Mesothelial cell of epicardium (in vitro differentiated cells): ENCODE measurements at regions not wholly inside any gene's neighbourhood (a gene's known extent, or its start where the extent isn't known, plus 50 kb on each side); places are given as distances from the start of the nearest gene placed in this dataset.
A peak's percentile ranks its signal among the peaks of the same experiment; 100 is the strongest.

Source experiments
- DNase-seq, 2 experiments: peaks; one replicate each; pipeline ENCODE4 v3.0.0; 2021; ENCODE audit warnings: low spot score in 2 of 2; ENCODE audit not compliant: unreplicated experiment in 2 of 2
- H3K27ac Mint-ChIP-seq: 2 replicates; pipeline ENCODE4 v1.8.0; 2021; ENCODE audit warnings: mixed read lengths
- H3K27me3 Mint-ChIP-seq: 2 replicates; pipeline ENCODE4 v1.8.0; 2021; ENCODE audit warnings: low read depth, mixed read lengths
- H3K36me3 Mint-ChIP-seq: 2 replicates; pipeline ENCODE4 v1.8.0; 2021; ENCODE audit warnings: mixed read lengths
- H3K4me1 Mint-ChIP-seq: 2 replicates; pipeline ENCODE4 v1.8.0; 2021; ENCODE audit warnings: mixed read lengths
- H3K4me3 Mint-ChIP-seq: 2 replicates; pipeline ENCODE4 v1.8.0; 2021; ENCODE audit warnings: mild to moderate bottlenecking, moderate library complexity, mixed read lengths
- H3K9me3 Mint-ChIP-seq: 2 replicates; pipeline ENCODE4 v1.8.0; 2021; ENCODE audit warnings: mixed read lengths
- TF ChIP-seq, protein P1 (sequence below): fragments of 200-600 bp; sonication (generic); IDR thresholded peaks from one replicate; pipeline ENCODE4 v1.5.0; 2021; ENCODE audit warnings: antibody characterized with exemption; ENCODE audit not compliant: unreplicated experiment

DNA sequence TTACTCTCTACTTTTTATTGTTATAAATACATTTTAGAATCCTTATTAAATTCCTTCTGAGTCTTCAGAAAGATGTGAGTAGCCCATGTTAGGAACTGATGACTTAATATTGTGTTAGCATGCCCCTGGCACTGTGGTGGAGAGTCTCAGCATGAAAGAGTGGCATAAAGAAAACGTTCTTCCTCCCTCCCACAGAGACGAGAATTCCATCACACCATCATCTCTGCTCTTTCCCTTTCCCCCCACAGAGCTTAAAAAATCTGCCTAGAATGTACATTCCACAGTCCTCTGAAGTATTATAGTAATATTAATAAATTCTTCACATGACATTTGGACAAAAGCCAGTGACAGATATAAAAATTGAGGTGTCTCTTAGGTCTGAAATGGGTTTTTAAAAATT lies 117.8 kb upstream of the DKK2 start:
- DNase-seq, result no peak
- TF ChIP-seq, protein P1, sequence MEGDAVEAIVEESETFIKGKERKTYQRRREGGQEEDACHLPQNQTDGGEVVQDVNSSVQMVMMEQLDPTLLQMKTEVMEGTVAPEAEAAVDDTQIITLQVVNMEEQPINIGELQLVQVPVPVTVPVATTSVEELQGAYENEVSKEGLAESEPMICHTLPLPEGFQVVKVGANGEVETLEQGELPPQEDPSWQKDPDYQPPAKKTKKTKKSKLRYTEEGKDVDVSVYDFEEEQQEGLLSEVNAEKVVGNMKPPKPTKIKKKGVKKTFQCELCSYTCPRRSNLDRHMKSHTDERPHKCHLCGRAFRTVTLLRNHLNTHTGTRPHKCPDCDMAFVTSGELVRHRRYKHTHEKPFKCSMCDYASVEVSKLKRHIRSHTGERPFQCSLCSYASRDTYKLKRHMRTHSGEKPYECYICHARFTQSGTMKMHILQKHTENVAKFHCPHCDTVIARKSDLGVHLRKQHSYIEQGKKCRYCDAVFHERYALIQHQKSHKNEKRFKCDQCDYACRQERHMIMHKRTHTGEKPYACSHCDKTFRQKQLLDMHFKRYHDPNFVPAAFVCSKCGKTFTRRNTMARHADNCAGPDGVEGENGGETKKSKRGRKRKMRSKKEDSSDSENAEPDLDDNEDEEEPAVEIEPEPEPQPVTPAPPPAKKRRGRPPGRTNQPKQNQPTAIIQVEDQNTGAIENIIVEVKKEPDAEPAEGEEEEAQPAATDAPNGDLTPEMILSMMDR, result no peak
- H3K4me1 Mint-ChIP-seq, result peaks cover 26% of the 10 kb centered on the region
- no peaks in the 10 kb centered on the region for H3K36me3 Mint-ChIP-seq
- no peaks in the 10 kb centered on the region for H3K27me3 Mint-ChIP-seq
- no peak overlapping the region for H3K4me3 Mint-ChIP-seq
- peaks cover 6% of the 10 kb centered on the region for H3K9me3 Mint-ChIP-seq
- H3K27ac Mint-ChIP-seq, result peak overlapping the region; percentile 47

DNA sequence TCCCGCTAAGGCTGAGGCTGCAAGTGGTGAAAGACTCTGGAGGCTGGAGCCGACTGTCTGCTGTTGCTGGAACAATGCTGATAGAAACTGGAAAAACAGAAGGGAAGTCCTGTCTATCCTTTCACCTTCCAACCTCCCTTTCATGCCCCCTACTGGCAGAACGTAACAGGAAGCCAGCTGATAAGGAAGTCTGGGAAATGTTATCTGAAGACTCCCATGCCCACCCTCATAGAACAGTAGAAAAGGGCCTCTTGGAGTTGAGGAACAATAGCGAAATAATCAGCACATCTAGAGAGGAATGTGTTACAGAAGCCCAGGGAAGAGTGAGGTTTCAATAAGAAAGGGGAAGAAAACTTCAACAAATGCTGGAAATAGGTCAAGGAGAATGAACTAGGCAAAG lies 117.1 kb upstream of the DKK2 start:
- Mint-ChIP-seq H3K27ac (peak overlapping the region; percentile 9), H3K4me3 (no peak overlapping the region), H3K36me3 (no peaks in the 10 kb centered on the region), H3K4me1 (peaks cover 26% of the 10 kb centered on the region), H3K27me3 (no peaks in the 10 kb centered on the region), H3K9me3 (peaks cover 6% of the 10 kb centered on the region)
- DNase-seq, result no peak
- TF ChIP-seq, protein P1, result no peak

DNA sequence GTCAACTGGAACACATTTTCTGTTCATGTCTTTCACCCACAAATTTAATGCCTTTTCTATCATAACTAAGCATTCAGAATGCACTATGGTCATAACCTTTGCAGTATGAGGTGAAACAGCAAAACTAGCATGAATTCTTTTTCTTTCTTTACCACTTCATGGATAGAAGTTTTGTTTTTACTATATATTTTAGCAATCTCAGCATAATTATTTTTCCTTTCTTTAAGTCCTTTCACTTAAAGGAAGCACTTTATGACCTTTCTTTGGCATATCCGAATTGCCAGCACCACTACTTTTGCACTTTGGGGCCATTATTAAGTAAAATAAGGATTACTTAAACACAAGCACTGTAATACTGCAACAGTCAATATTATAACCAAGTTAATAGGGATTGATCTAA lies 115.1 kb upstream of the DKK2 start:
- peaks cover 6% of the 10 kb centered on the region for H3K9me3 Mint-ChIP-seq
- no peak overlapping the region for H3K27ac Mint-ChIP-seq

DNA sequence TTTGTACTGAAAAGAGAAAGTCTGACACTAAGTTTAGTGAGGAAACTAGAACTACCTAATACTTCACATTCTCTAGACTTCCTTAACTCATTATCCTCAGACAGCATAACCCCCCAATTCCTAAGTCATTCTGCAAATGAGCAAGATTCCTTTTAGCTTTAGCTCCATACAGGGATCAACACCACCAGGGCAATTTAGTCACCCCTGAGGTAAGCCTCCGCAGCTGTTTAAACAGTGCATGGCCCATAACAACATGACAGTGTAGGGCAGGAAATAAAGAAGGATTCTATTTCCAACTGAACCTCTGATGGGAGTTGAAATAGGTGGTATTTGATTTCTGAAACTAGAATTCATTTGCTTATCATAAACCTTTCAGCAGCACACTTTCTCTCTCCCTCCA lies 112.8 kb upstream of the DKK2 start:
- no peak for DNase-seq
- peaks cover 17% of the 10 kb centered on the region for H3K4me1 Mint-ChIP-seq
- H3K4me3 Mint-ChIP-seq, result no peak overlapping the region
- H3K27me3 Mint-ChIP-seq, result no peaks in the 10 kb centered on the region
- H3K9me3 Mint-ChIP-seq, result peaks cover 10% of the 10 kb centered on the region
- H3K27ac Mint-ChIP-seq, result no peak overlapping the region
- TF ChIP-seq, protein P1, result no peak
- no peaks in the 10 kb centered on the region for H3K36me3 Mint-ChIP-seq

More for the DNA sequence above, 115.1 kb upstream of the DKK2 start:
- no peak overlapping the region for H3K4me3 Mint-ChIP-seq
- peaks cover 28% of the 10 kb centered on the region for H3K4me1 Mint-ChIP-seq
- no peaks in the 10 kb centered on the region for H3K36me3 Mint-ChIP-seq
- TF ChIP-seq, protein P1, result no peak
- H3K27me3 Mint-ChIP-seq, result no peaks in the 10 kb centered on the region
- DNase-seq, result no peak

DNA sequence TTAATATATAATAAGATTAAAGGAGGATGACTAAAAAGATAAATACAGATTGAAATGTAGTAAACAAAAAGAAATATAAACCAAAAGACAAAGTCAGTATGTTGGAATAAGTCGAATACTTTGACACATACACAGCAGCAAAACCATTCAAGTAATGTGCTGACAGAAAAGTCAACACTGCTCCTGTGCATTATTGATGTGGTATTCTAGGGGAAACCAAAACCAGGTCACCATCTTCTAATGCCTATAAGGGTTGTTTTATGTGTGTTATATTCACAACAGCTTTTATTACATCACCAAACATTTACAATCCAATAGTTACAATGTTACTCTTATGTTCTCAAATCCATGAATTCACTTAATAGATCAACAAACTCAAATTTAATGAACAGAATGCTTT lies 111.8 kb upstream of the DKK2 start:
- Mint-ChIP-seq H3K27me3 (no peaks in the 10 kb centered on the region), H3K4me3 (no peak overlapping the region), H3K27ac (no peak overlapping the region), H3K36me3 (no peaks in the 10 kb centered on the region), H3K4me1 (peaks cover 10% of the 10 kb centered on the region), H3K9me3 (peaks cover 10% of the 10 kb centered on the region)
- DNase-seq, result no peak
- TF ChIP-seq, protein P1, result no peak

DNA sequence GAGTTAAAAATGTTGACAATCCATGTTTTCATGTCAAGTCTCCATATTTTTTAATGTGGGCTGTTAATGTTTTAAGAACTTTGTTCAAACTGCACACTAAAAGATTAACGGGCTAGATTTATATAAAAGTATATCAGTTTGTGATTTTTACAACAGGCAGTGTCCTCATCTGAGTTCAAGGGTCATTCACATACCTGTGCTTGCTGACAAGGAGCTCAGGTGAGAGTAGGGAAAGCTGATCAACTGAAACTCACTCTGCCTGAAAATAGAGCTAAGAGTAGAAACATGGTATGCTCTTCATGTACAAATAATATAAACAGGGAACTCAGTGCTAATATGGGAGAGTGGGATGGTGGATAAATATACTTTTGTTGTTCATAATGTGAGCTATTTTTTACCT lies 102.3 kb upstream of the DKK2 start:
- no peak overlapping the region for H3K27ac Mint-ChIP-seq
- TF ChIP-seq, protein P1, result no peak
- peaks cover 10% of the 10 kb centered on the region for H3K4me1 Mint-ChIP-seq
- H3K27me3 Mint-ChIP-seq, result no peaks in the 10 kb centered on the region
- no peak overlapping the region for H3K4me3 Mint-ChIP-seq
- no peaks in the 10 kb centered on the region for H3K36me3 Mint-ChIP-seq
- peaks cover 8% of the 10 kb centered on the region for H3K9me3 Mint-ChIP-seq
- DNase-seq, result no peak
